SKM-1 treated with dmso at 0.1 percent for 144 hours (cell line): ENCODE measurements at regions not wholly inside any gene's neighbourhood (a gene's known extent, or its start where the extent isn't known, plus 50 kb on each side); places are given as distances from the start of the nearest gene placed in this dataset.

ENCODE experiments used
- DNase-seq: peaks from one replicate; lab custom pipeline; 2025; ENCODE audit not compliant: unreplicated experiment; lab: John Stamatoyannopoulos, UW

GRCh38 chr12:82047446-82047845, 288.3 kb upstream of the PPFIA2 start:
- no peak for DNase-seq

- no peak for DNase-seq
Measured at GRCh38 chr12:82040987-82041743, 282.0 kb upstream of the PPFIA2 start.

DNA sequence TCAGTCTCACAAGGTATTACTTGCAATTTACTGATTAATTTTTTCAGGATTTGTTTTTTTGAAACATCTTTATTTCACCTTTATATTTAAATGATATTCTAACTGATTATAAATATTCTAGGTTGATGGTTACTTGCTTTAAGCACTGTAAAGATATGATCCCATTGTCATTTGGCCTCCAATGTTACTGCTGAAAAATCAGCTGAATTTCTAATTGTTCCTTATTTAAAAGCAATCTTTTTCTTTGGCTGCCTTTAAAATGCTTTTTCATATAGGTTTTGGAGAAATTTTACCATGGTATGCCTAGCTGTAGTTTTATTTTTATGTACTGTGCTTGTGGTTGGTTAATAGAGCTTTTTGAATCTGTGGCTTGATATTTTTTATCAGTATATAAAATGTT, 275.6 kb upstream of the PPFIA2 start:
- no peak for DNase-seq

DNA sequence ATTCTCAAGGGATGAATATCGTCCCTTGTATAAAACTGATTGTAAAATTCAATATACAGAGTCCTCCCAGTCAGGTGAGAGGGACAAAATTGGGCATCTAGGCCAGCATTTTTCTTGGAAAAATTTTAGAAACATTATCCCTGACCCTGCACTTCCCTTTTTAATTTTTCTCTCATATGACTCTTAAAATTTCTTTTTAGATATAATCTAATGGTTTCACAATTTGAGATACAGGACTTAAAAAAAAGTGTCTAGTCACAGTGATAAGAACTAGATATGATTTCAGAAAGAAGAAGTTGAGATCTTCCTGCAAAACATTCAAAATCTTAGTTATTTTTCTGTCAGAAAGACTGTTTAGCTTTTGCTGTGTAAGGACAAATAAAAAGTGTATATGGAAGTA, 270.8 kb upstream of the PPFIA2 start:
- DNase-seq = no peak

GRCh38 chr12:82028772-82029171, 269.6 kb upstream of the PPFIA2 start:
- DNase-seq = no peak

GRCh38 chr12:82027612-82028011, 268.5 kb upstream of the PPFIA2 start:
- no peak for DNase-seq

GRCh38 chr12:82025462-82025861, 266.3 kb upstream of the PPFIA2 start:
- DNase-seq = no peak

DNA sequence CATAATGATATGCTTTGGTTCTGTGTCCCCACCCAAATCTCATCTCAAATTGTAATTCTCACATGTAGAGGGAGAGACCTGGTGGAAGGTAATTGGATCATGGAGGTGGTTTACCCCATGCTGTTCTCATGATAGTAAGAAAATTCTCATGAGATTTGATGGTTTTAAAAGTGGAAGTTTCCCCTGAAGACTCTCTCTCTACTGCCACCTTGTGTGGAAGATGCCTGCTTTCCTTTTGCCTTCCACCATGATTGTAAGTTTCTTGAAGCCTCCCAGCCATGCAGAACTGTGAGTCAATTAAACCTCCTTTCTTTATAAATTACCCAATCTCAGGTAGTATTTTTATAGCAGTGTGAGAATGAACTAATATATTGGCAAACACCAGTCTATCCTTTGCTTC, 260.4 kb upstream of the PPFIA2 start:
- DNase-seq = no peak

DNA sequence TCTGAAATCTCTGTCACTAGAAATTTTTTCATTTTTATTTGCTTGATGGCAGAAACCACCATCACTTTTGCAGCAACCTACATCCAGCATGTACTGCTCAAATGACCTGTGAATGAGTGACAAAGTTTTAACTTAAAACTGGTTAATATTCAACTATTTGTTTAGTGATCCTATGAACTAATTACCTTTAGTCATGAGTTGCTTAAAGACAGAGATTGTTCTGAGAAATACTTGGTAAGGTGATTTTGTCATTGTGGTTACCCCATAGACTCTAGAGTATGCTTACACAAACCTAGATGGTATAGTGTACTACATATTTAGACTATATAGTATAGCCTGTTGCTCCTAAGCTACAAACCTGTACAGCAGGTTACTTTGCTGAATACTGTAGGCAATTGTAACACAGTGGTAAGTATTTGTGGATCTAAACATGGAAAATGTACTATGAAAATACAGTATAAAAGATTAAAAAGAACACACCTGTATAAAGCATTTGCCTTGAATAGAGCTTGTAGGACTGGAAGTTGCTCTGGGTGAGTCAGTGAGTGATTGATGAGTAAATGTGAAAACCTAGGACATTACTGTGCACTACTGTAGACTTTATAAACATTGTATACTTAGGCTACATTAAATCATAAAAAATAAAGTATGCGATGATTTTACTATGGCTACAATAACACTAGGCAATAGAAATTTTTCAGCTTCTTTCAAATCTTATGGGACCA, 256.6 kb upstream of the PPFIA2 start:
- no peak for DNase-seq

- no peak for DNase-seq
Measured at GRCh38 chr12:82012176-82012575, 253.0 kb upstream of the PPFIA2 start.

DNA sequence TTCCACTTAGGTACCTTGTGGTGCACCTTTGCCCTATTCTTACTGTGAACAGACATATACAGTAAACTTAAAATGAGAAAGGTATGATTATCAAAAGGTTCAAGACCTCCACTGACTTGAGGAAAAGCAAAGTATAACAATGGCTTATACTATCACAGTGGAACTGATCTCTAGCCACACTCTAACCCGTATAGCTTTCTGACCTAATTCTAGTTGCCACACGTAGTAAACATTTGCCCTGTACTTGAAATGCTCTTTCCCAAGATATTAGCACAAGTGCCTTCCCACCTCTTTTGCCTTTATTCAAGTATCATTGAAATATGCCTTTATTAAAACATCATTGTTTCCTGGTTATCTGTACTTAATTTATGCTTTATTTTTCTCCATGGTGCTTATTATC, 250.4 kb upstream of the PPFIA2 start:
- no peak for DNase-seq

DNA sequence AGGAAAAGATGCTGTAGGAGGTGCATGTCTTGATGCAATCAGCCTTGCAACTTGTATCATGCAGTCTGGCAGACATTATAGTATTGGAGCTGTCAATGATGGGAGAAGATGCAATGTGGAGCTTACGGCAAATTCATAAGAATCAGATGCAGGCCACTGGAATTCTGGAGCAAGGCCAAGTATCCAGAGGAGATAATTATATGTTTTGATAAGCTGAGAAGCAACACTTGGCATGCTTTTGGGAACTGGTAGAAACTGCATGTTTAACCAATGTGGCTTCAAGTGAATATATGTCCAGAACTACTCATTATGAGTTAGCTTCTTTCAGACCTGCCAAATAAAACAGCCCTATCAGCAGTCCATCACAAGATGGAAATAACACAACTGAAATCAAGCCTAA, 249.1 kb upstream of the PPFIA2 start:
- DNase-seq = no peak

GRCh38 chr12:81998761-81999378, 239.7 kb upstream of the PPFIA2 start:
- no peak for DNase-seq

DNA sequence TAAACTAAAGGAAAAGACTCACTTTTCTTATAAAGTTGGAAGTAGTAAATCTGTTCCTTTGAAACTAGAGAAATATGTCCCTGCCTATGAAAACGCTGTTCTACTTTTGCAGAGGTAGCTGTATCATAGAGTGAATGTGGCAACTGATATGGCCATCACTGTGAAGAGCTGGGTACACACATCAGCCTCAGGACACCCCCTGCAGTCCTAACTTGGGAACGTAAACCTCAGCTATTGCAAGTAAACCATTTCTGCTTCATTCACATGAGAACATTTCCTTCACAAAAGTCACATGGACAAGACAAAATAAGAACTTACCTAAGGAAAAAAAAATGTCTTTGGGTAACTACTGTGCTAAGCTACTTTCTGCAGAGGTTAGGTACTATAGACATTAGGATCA, 233.3 kb upstream of the PPFIA2 start:
- no peak for DNase-seq

- no peak for DNase-seq
Measured at GRCh38 chr12:81991868-81992267, 232.7 kb upstream of the PPFIA2 start.

- DNase-seq = no peak
Measured at GRCh38 chr12:81988362-81988761, 229.2 kb upstream of the PPFIA2 start.

- no peak for DNase-seq
Measured at GRCh38 chr12:81987371-81987770, 228.2 kb upstream of the PPFIA2 start.

DNA sequence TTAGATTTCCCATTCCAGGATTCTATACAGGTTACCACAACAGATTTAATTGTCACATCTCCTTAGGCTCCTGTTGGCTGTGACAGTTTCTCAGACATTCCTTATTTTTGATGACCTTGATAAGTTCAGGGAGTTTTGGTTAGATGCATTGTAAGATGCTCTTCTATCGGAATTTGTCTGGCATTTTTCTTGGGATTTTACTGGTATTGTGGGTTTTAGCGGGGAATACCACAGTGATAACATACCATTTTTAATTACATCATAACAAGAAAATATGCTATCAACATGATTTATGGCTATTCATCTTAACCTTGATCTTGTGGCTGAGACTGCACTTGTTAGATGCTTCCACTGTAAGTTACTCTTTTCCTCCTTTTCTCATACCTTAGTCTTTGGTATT, 217.5 kb upstream of the PPFIA2 start:
- DNase-seq = no peak

- DNase-seq = no peak
Measured at GRCh38 chr12:81974762-81975161, 215.6 kb upstream of the PPFIA2 start.

DNA sequence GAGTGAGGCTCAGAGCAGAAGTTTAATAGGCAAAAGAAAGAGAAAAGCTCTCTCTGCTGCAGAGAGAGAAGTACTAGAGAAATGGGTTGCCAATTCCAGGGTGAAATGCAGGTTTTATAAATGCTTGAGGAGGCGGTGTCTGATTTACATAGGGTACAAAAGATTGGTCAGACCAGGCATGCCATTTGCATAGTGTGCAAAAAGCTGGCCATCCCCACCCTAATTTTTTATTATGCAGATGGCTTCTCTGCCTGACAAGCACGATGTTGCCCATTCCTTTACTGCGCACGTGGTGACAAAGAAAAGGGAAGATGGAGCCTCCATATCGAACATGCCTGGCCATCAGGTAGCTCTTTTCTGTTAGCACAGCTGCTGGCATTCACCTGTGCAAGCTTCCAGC, 209.3 kb upstream of the PPFIA2 start:
- DNase-seq = no peak

- DNase-seq = no peak
Measured at GRCh38 chr12:81963636-81964035, 204.5 kb upstream of the PPFIA2 start.

DNA sequence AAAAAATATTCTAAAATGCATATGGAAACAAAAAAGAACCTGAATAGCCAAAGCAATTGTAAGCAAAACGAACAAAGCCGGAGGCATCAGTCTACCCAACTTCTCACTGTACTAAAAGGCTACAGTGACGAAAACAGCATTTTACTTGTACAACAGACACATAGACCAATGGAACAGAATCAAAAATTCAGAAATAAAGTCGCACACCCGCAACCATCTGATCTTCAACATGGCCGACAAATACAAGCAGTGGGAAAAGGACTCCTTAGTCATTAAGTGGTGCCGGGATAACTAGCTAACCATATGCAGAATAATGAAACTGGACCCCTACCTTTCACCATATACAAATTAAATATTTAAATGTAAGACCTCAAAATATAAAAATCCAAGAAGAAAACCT, 203.9 kb upstream of the PPFIA2 start:
- DNase-seq = no peak
